ENCODE measurements at regions not wholly inside any gene's neighbourhood (a gene's known extent, or its start where the extent isn't known, plus 50 kb on each side); places are given as distances from the start of the nearest gene placed in this dataset.

- no peak for TF ChIP-seq ZNF462 (CRISPR knock-in tag; IDR thresholded peaks at IDR 0.05)
Observed at GRCh38 chr13:104759069-104759468, 1692.9 kb upstream of the SLC10A2 start (continued).

DNA sequence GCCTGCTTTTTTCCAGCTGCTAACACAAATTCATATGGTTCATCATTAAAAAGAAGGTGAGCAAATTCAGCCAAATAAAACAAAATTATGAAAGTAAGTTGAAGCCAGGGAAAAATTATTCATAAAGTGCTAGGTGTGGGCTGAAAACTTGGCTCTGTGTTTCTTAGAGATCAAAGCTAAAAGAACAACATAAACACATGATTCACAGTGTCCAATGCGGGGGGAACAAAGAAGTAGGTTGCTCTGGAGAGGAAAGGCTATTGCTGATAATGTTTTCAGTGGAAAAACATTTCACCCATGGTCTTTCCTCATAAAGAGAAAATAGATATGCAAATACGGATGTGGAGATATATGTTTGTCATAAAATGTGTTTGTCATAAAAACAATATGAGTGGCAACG is 1691.5 kb upstream of the SLC10A2 start:
- Histone ChIP-seq H2AFZ (no peak overlapping the region), H3K9me2 (ENCODE audit: insufficient read depth) (peaks cover 9% of the 10 kb centered on the region), H3K27ac (ENCODE audit: low read depth) (no peak overlapping the region), H3K4me2 (no peak overlapping the region), H3K4me3 (no peak overlapping the region), H3K79me2 (replicated peaks; ENCODE audit: insufficient read depth) (no peaks in the 10 kb centered on the region), H3K36me3 (ENCODE audit: insufficient read depth) (no peaks in the 10 kb centered on the region), H3F3A (replicated peaks; ENCODE audit: low read depth) (no peaks in the 10 kb centered on the region), H4K20me1 (replicated peaks; ENCODE audit: insufficient read depth) (no peaks in the 10 kb centered on the region), H3K27me3 (ENCODE audit: insufficient read depth) (no peaks in the 10 kb centered on the region), H3K4me1 (ENCODE audit: insufficient read depth) (no peaks in the 10 kb centered on the region)
- Mint-ChIP-seq H3K4me3 (no peak overlapping the region), H3K4me1 (no peaks in the 10 kb centered on the region), H3K27me3 (ENCODE audit: insufficient read depth, low read depth, poor library complexity) (no peaks in the 10 kb centered on the region), H3K27ac (no peak overlapping the region), H3K36me3 (ENCODE audit: low read depth) (no peaks in the 10 kb centered on the region), H3K9me3 (no peaks in the 10 kb centered on the region)
- no peak for DNase-seq (ENCODE audit: low spot score)
- ATAC-seq, result no peak
- no peak for TF ChIP-seq STAT1 (IDR thresholded peaks at IDR 0.05; ENCODE audit: unreplicated experiment)
- no peak for TF ChIP-seq NANOG (IDR thresholded peaks at IDR 0.05; ENCODE audit: borderline replicate concordance)
- TF ChIP-seq, protein P1, sequence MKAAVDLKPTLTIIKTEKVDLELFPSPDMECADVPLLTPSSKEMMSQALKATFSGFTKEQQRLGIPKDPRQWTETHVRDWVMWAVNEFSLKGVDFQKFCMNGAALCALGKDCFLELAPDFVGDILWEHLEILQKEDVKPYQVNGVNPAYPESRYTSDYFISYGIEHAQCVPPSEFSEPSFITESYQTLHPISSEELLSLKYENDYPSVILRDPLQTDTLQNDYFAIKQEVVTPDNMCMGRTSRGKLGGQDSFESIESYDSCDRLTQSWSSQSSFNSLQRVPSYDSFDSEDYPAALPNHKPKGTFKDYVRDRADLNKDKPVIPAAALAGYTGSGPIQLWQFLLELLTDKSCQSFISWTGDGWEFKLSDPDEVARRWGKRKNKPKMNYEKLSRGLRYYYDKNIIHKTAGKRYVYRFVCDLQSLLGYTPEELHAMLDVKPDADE (IDR thresholded peaks at IDR 0.05), result no peak
- no peak for TF ChIP-seq EZH2phosphoT487 (IDR thresholded peaks at IDR 0.05; ENCODE audit: unreplicated experiment)
- no peak for TF ChIP-seq ZNF114 (CRISPR knock-in tag; IDR thresholded peaks at IDR 0.05)
- TF ChIP-seq CREB1 (CRISPR knock-in tag; IDR thresholded peaks at IDR 0.05; ENCODE audit: low read depth), result no peak
- TF ChIP-seq JUNB (IDR thresholded peaks at IDR 0.05; ENCODE audit: unreplicated experiment), result no peak
- TF ChIP-seq REST (IDR thresholded peaks at IDR 0.05; ENCODE audit: unreplicated experiment), result no peak
- TF ChIP-seq, protein P2, sequence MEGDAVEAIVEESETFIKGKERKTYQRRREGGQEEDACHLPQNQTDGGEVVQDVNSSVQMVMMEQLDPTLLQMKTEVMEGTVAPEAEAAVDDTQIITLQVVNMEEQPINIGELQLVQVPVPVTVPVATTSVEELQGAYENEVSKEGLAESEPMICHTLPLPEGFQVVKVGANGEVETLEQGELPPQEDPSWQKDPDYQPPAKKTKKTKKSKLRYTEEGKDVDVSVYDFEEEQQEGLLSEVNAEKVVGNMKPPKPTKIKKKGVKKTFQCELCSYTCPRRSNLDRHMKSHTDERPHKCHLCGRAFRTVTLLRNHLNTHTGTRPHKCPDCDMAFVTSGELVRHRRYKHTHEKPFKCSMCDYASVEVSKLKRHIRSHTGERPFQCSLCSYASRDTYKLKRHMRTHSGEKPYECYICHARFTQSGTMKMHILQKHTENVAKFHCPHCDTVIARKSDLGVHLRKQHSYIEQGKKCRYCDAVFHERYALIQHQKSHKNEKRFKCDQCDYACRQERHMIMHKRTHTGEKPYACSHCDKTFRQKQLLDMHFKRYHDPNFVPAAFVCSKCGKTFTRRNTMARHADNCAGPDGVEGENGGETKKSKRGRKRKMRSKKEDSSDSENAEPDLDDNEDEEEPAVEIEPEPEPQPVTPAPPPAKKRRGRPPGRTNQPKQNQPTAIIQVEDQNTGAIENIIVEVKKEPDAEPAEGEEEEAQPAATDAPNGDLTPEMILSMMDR (conservative IDR thresholded peaks at IDR 0.05; ENCODE audit: low read depth in 2 of 2), result no peak

All from GM23338 (cell line).